Endodermal cell (in vitro differentiated cells): ENCODE measurements at regions not wholly inside any gene's neighbourhood (a gene's known extent, or its start where the extent isn't known, plus 50 kb on each side); places are given as distances from the start of the nearest gene placed in this dataset.

Source experiments
- DNase-seq: peaks from one replicate; pipeline ENCODE4 v3.0.0-alpha.2; 2017
- H3K27ac ChIP-seq: 2 replicates; pipeline ENCODE4 v1.5.1; 2013; ENCODE audit warnings: mild to moderate bottlenecking, low read depth, low read length, moderate library complexity
- H3K27me3 ChIP-seq: 2 replicates; pipeline ENCODE4 v1.6.1; 2013; ENCODE audit warnings: mild to moderate bottlenecking, low read length, moderate library complexity; ENCODE audit not compliant: insufficient read depth, control insufficient read depth, poor library complexity, severe bottlenecking
- H3K36me3 ChIP-seq: 2 replicates; pipeline ENCODE4 v1.7.0; 2013; ENCODE audit warnings: mild to moderate bottlenecking, low read length, moderate library complexity; ENCODE audit not compliant: control insufficient read depth, insufficient read depth
- H3K4me1 ChIP-seq: one replicate; pipeline ENCODE4 v1.7.0; 2013; ENCODE audit warnings: low read length; ENCODE audit not compliant: control insufficient read depth, insufficient read depth
- H3K4me3 ChIP-seq: 2 replicates; pipeline ENCODE4 v1.5.1; 2013; ENCODE audit warnings: mild to moderate bottlenecking, low read length, moderate library complexity
- H3K9ac ChIP-seq: 2 replicates; pipeline ENCODE4 v1.6.1; 2013; ENCODE audit warnings: mild to moderate bottlenecking, low read length, moderate library complexity; ENCODE audit not compliant: poor library complexity, severe bottlenecking; ENCODE audit errors: extremely low read depth
- H3K9me3 ChIP-seq: 2 replicates; pipeline ENCODE4 v1.6.1; 2013; ENCODE audit warnings: mild to moderate bottlenecking, low read length, moderate library complexity; ENCODE audit not compliant: control insufficient read depth
- H3K27ac Mint-ChIP-seq: 2 replicates; pipeline ENCODE4 v1.8.0; 2020; ENCODE audit warnings: mixed read lengths
- H3K27me3 Mint-ChIP-seq: 2 replicates; pipeline ENCODE4 v1.8.0; 2021; ENCODE audit warnings: mild to moderate bottlenecking, mixed read lengths; ENCODE audit not compliant: insufficient read depth
- H3K36me3 Mint-ChIP-seq: 2 replicates; pipeline ENCODE4 v1.8.0; 2020; ENCODE audit warnings: low read depth, mixed read lengths
- H3K4me1 Mint-ChIP-seq: 2 replicates; pipeline ENCODE4 v1.8.0; 2020; ENCODE audit warnings: mixed read lengths
- H3K4me3 Mint-ChIP-seq: 2 replicates; pipeline ENCODE4 v1.8.0; 2020; ENCODE audit warnings: mild to moderate bottlenecking, moderate library complexity, mixed read lengths
- H3K9me3 Mint-ChIP-seq: 2 replicates; pipeline ENCODE4 v1.8.0; 2020; ENCODE audit warnings: mild to moderate bottlenecking, mixed read lengths
- WGBS, 2 experiments: methylation state at CpG; one replicate each; pipeline versions ENCODE4 v1.1.5 to v1.1.7; 2013; ENCODE audit warnings: missing lambda C conversion rate in 2 of 2, mixed read lengths in 1 of 2; ENCODE audit not compliant: insufficient coverage in 1 of 2, insufficient read length in 1 of 2; 5-methylcytosine and 5-hydroxymethylcytosine counted together
- TF ChIP-seq, protein P1 (sequence below): fragments of 200-600 bp; sonication (generic); conservative IDR thresholded peaks from 2 replicates; pipeline ENCODE4 v1.5.0; 2021; ENCODE audit warnings: antibody characterized with exemption, mild to moderate bottlenecking

DNA sequence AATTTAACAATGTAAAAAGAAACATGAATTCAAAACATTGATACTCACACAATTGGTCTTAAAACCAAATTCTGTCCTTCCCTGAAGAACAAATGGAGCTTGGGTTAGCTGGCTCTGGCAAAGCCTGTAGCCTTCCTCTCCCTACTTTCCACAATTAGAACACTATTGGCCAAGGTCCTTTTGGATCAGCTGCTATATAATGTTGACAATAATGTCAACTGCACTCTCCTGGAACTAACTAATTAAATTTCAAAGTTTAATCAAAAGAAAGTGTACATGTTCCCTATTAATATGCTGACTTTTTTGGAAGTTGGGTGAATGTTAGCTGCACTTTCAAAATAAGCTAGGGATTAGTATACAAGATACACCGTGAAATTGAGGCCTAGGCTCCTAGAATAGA is 440.1 kb upstream of the NFE2L3 start:
- H3K27me3 Mint-ChIP-seq: peaks cover 1% of the 10 kb centered on the region
- no peak for DNase-seq
- no peaks in the 10 kb centered on the region for H3K36me3 ChIP-seq
- no peak overlapping the region for H3K9ac ChIP-seq
- no peaks in the 10 kb centered on the region for H3K9me3 ChIP-seq
- H3K27ac Mint-ChIP-seq: no peak overlapping the region
- TF ChIP-seq, protein P1, sequence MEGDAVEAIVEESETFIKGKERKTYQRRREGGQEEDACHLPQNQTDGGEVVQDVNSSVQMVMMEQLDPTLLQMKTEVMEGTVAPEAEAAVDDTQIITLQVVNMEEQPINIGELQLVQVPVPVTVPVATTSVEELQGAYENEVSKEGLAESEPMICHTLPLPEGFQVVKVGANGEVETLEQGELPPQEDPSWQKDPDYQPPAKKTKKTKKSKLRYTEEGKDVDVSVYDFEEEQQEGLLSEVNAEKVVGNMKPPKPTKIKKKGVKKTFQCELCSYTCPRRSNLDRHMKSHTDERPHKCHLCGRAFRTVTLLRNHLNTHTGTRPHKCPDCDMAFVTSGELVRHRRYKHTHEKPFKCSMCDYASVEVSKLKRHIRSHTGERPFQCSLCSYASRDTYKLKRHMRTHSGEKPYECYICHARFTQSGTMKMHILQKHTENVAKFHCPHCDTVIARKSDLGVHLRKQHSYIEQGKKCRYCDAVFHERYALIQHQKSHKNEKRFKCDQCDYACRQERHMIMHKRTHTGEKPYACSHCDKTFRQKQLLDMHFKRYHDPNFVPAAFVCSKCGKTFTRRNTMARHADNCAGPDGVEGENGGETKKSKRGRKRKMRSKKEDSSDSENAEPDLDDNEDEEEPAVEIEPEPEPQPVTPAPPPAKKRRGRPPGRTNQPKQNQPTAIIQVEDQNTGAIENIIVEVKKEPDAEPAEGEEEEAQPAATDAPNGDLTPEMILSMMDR: no peak
- no peaks in the 10 kb centered on the region for H3K4me1 ChIP-seq
- H3K27ac ChIP-seq: no peak overlapping the region
- no peak overlapping the region for H3K4me3 ChIP-seq
- peaks cover 2% of the 10 kb centered on the region for H3K9me3 Mint-ChIP-seq
- WGBS, 2 experiments: 94 to 100% methylated on average over 1 of the region's 1 CpG
- no peaks in the 10 kb centered on the region for H3K4me1 Mint-ChIP-seq
- H3K27me3 ChIP-seq: no peaks in the 10 kb centered on the region
- no peaks in the 10 kb centered on the region for H3K36me3 Mint-ChIP-seq
- no peak overlapping the region for H3K4me3 Mint-ChIP-seq

GRCh38 chr7:25712500-25712899 is 439.5 kb upstream of the NFE2L3 start:
- no peaks in the 10 kb centered on the region for H3K4me1 Mint-ChIP-seq
- no peaks in the 10 kb centered on the region for H3K9me3 ChIP-seq
- H3K4me1 ChIP-seq: no peaks in the 10 kb centered on the region
- no peak overlapping the region for H3K27ac ChIP-seq
- H3K4me3 Mint-ChIP-seq: no peak overlapping the region
- no peak for DNase-seq
- no peaks in the 10 kb centered on the region for H3K27me3 ChIP-seq
- no peak overlapping the region for H3K4me3 ChIP-seq
- H3K36me3 ChIP-seq: no peaks in the 10 kb centered on the region
- no peak overlapping the region for H3K9ac ChIP-seq
- no peak overlapping the region for H3K27ac Mint-ChIP-seq
- H3K9me3 Mint-ChIP-seq: no peaks in the 10 kb centered on the region
- peaks cover 1% of the 10 kb centered on the region for H3K27me3 Mint-ChIP-seq
- no peaks in the 10 kb centered on the region for H3K36me3 Mint-ChIP-seq
- TF ChIP-seq, protein P1: no peak
- WGBS, 2 experiments: 100% methylated on average over 1 of the region's 1 CpG; no CpG with 5 or more reads in 1 of the 2 experiments

DNA sequence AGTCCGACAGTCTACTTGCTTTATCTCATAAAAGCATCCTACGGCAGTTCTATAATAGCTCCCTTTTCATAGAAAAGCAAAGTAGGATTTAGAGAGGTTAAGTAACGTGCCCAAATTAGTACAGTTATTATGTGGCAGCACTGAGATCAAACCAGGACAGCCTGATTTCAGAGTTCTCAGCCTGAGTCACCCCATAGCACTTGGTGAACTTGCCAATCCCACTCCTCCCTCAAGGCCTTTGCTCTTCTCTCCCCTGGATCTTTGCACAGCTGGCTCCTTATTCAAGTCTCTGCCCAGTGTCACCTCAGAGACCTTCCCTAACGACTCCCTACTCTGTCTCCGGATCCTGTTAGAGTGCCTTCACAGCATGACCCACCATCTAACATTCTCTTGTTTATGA is 438.0 kb upstream of the NFE2L3 start:
- Mint-ChIP-seq H3K9me3 (no peaks in the 10 kb centered on the region), H3K27me3 (peaks cover 1% of the 10 kb centered on the region), H3K4me3 (no peak overlapping the region), H3K4me1 (no peaks in the 10 kb centered on the region), H3K27ac (no peak overlapping the region), H3K36me3 (no peaks in the 10 kb centered on the region)
- TF ChIP-seq, protein P1: no peak
- Histone ChIP-seq H3K9me3 (no peaks in the 10 kb centered on the region), H3K4me3 (no peak overlapping the region), H3K4me1 (no peaks in the 10 kb centered on the region), H3K27me3 (no peaks in the 10 kb centered on the region), H3K36me3 (no peaks in the 10 kb centered on the region), H3K9ac (no peak overlapping the region), H3K27ac (no peak overlapping the region)
- DNase-seq: no peak
- WGBS, 2 experiments: 78 to 90% methylated on average over 4 to 5 of the region's 5 CpGs
